GM20000 (cell line): ENCODE measurements at regions not wholly inside any gene's neighbourhood (a gene's known extent, or its start where the extent isn't known, plus 50 kb on each side); places are given as distances from the start of the nearest gene placed in this dataset.

Experiments
- DNase-seq: peaks from one replicate; pipeline ENCODE4 v3.0.0; 2012; ENCODE audit warnings: low spot score
- CTCF ChIP-seq: IDR thresholded peaks from 2 replicates; pipeline ENCODE4 v1.5.1; 2012; ENCODE audit warnings: mild to moderate bottlenecking, control low read depth; ENCODE audit errors: extremely low read depth, missing control alignments

GRCh38 chr3:115498898-115499297, 124.4 kb upstream of the GAP43 start:
- no peak for DNase-seq
- no peak for TF ChIP-seq CTCF

DNA sequence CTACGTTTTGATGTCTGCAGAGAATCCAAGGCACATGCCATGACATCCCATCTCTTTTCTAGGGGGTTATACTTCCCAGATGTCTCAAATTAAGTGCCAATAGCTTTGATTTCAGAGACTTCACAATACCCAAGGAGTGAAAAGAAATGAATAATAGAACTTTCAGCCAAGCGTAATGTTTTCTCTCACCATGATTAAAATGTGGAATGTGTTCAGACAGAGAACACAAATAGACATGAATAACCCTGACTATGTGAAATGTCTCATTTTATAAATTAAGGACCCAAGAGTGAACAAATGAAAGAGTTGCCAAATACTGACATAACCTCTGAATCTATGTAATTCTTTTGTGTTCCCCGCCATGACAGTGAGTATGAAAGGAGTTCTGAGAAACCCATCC, 123.6 kb upstream of the GAP43 start:
- no peak for TF ChIP-seq CTCF
- no peak for DNase-seq

GRCh38 chr3:115500795-115501194, 122.5 kb upstream of the GAP43 start:
- no peak for TF ChIP-seq CTCF

GRCh38 chr3:115502128-115502527, 121.2 kb upstream of the GAP43 start:
- TF ChIP-seq CTCF = no peak
- no peak for DNase-seq

More at GRCh38 chr3:115500795-115501194, 122.5 kb upstream of the GAP43 start:
- DNase-seq = no peak

- DNase-seq = no peak
- no peak for TF ChIP-seq CTCF
Observed at GRCh38 chr3:115503394-115503793, 119.9 kb upstream of the GAP43 start.

DNA sequence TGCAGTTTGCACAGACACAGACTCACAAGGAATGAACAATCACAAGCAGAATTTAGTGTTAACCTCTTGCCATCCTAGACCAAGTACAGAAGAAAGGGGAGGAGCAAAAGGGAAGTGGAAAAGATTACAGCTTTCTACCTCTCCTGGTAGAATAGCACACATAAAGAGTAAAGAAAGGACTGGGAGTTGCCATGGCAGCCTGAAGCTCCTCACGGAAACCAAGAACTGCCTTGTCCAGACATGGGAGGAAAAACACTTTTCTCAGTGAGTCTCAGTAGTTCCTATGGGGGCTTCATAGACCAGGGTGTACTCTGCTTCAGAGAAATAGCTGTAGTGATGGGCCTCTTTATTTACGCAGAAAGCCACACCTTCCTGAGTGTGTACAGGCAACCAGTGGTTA, 114.7 kb upstream of the GAP43 start:
- no peak for TF ChIP-seq CTCF
- no peak for DNase-seq

DNA sequence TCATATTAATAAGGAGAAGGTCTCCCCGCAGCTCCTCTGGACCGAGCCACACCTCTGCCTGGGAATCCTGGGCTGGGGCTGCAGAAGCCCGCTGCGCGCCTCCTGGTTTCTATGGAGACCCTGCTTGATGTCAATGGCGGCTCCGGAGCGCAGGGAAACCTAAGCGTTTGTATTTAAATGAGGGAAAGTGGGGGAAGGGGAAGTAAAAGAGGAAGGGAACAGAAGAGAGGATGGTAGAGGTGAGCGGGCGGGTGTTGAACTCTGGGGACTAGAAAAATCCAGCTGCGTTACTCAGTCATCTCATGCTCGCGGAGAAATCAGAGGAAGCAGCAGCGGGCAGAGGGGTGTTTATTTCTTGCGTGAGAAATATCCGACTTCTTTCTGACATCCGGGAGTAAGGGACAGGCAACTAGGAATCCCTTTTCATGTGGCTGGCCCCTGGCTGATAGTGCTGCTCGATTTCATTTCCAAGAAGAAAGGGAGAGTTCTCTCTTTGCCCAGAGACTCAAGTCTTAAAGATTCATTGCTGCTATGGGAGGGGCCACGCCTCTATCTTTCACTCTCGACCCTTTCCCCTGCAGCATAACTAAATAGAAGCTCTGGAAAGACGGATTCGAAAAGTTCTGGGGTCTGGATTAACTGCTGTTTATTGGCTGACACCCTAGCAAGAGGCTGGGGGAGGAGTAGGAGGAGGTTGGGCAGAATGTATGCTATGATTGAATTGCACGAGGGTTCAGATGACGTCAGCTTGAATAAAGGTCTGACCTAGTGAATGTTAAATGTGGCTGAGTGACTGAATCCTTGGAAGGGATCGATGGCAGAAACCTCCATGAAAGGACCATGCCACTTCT, 110.5 kb upstream of the GAP43 start:
- DNase-seq = peak; percentile 6
- TF ChIP-seq CTCF = no peak
